HUES64 (cell line): ENCODE measurements at regions not wholly inside any gene's neighbourhood (a gene's known extent, or its start where the extent isn't known, plus 50 kb on each side); places are given as distances from the start of the nearest gene placed in this dataset.

Source experiments
- H3K27ac ChIP-seq: 2 replicates; pipeline ENCODE4 v1.7.0; 2013; ENCODE audit warnings: low read depth, low read length, inconsistent platforms
- H3K27me3 ChIP-seq: 2 replicates; pipeline ENCODE4 v1.6.1; 2013; ENCODE audit warnings: mild to moderate bottlenecking, low read length; ENCODE audit not compliant: insufficient read depth
- H3K36me3 ChIP-seq: 2 replicates; pipeline ENCODE4 v1.6.1; 2013; ENCODE audit warnings: mild to moderate bottlenecking, low read length; ENCODE audit not compliant: insufficient read depth
- H3K4me1 ChIP-seq: 2 replicates; pipeline ENCODE4 v1.6.1; 2013; ENCODE audit warnings: mild to moderate bottlenecking, low read length, moderate library complexity; ENCODE audit not compliant: insufficient read depth
- H3K4me3 ChIP-seq: 2 replicates; pipeline ENCODE4 v1.5.1; 2013; ENCODE audit warnings: mild to moderate bottlenecking, low read length, moderate library complexity
- H3K9ac ChIP-seq: 2 replicates; pipeline ENCODE4 v1.6.1; 2013; ENCODE audit warnings: mild to moderate bottlenecking, low read depth, low read length
- H3K9me3 ChIP-seq: 2 replicates; pipeline ENCODE4 v1.6.1; 2013; ENCODE audit warnings: low read depth, low read length; ENCODE audit not compliant: insufficient read depth
- WGBS: fragments of 150-250, 120-280 bp; methylation state at CpG from one replicate; pipeline ENCODE4 v1.1.7; 2013; ENCODE audit warnings: missing lambda C conversion rate; 5-methylcytosine and 5-hydroxymethylcytosine counted together

- Histone ChIP-seq H3K9ac (no peak overlapping the region), H3K36me3 (no peaks in the 10 kb centered on the region), H3K4me3 (no peak overlapping the region), H3K27me3 (no peaks in the 10 kb centered on the region), H3K9me3 (no peaks in the 10 kb centered on the region), H3K4me1 (no peaks in the 10 kb centered on the region), H3K27ac (no peak overlapping the region)
- WGBS = 96% methylated on average over 2 of the region's 2 CpGs
These were observed 433.7 kb upstream of the RGS17 start for GRCh38 chr6:153564803-153565202.

GRCh38 chr6:153563001-153563400 lies 431.9 kb upstream of the RGS17 start:
- no peak overlapping the region for H3K27ac ChIP-seq

GRCh38 chr6:153553627-153554026 lies 422.5 kb upstream of the RGS17 start:
- 83% methylated on average over 1 of the region's 1 CpG for WGBS
- no peak overlapping the region for H3K27ac ChIP-seq
- H3K9me3 ChIP-seq = no peaks in the 10 kb centered on the region
- no peaks in the 10 kb centered on the region for H3K36me3 ChIP-seq
- H3K4me3 ChIP-seq = no peak overlapping the region
- H3K27me3 ChIP-seq = no peaks in the 10 kb centered on the region
- no peaks in the 10 kb centered on the region for H3K4me1 ChIP-seq
- H3K9ac ChIP-seq = no peak overlapping the region

More at GRCh38 chr6:153563001-153563400, 431.9 kb upstream of the RGS17 start:
- no peaks in the 10 kb centered on the region for H3K27me3 ChIP-seq
- no peaks in the 10 kb centered on the region for H3K36me3 ChIP-seq
- WGBS = 98% methylated on average over 5 of the region's 5 CpGs
- H3K9ac ChIP-seq = no peak overlapping the region
- H3K4me1 ChIP-seq = no peaks in the 10 kb centered on the region
- H3K4me3 ChIP-seq = no peak overlapping the region
- no peaks in the 10 kb centered on the region for H3K9me3 ChIP-seq

- H3K9me3 ChIP-seq = peaks cover 5% of the 10 kb centered on the region; the same call in 1 of the 2 replicates
- H3K9ac ChIP-seq = no peak overlapping the region
- no peaks in the 10 kb centered on the region for H3K36me3 ChIP-seq
- 97% methylated on average over 2 of the region's 2 CpGs for WGBS
- no peaks in the 10 kb centered on the region for H3K4me1 ChIP-seq
- H3K4me3 ChIP-seq = no peak overlapping the region
- no peaks in the 10 kb centered on the region for H3K27me3 ChIP-seq
- H3K27ac ChIP-seq = no peak overlapping the region
These were observed 408.5 kb upstream of the RGS17 start for GRCh38 chr6:153539602-153540001.

GRCh38 chr6:153538491-153538890 lies 407.4 kb upstream of the RGS17 start:
- no peaks in the 10 kb centered on the region for H3K4me1 ChIP-seq
- H3K36me3 ChIP-seq = no peaks in the 10 kb centered on the region
- H3K9me3 ChIP-seq = no peaks in the 10 kb centered on the region
- no peak overlapping the region for H3K27ac ChIP-seq
- H3K4me3 ChIP-seq = no peak overlapping the region
- no CpG with 5 or more reads among the region's 1 CpG for WGBS
- no peak overlapping the region for H3K9ac ChIP-seq
- no peaks in the 10 kb centered on the region for H3K27me3 ChIP-seq

- no peak overlapping the region for H3K9ac ChIP-seq
- H3K9me3 ChIP-seq = no peaks in the 10 kb centered on the region
- no peaks in the 10 kb centered on the region for H3K36me3 ChIP-seq
- H3K4me1 ChIP-seq = no peaks in the 10 kb centered on the region
- 86% methylated on average over 1 of the region's 1 CpG for WGBS
- H3K27me3 ChIP-seq = no peaks in the 10 kb centered on the region
- H3K4me3 ChIP-seq = no peak overlapping the region
- no peak overlapping the region for H3K27ac ChIP-seq
These were observed 406.3 kb upstream of the RGS17 start for GRCh38 chr6:153537422-153537821.

- no peaks in the 10 kb centered on the region for H3K4me1 ChIP-seq
- no peak overlapping the region for H3K4me3 ChIP-seq
- no peak overlapping the region for H3K9ac ChIP-seq
- 97% methylated on average over 3 of the region's 3 CpGs for WGBS
- no peaks in the 10 kb centered on the region for H3K27me3 ChIP-seq
- no peaks in the 10 kb centered on the region for H3K36me3 ChIP-seq
- no peaks in the 10 kb centered on the region for H3K9me3 ChIP-seq
- H3K27ac ChIP-seq = no peak overlapping the region
These were observed 395.4 kb upstream of the RGS17 start for GRCh38 chr6:153526479-153526878.

GRCh38 chr6:153525998-153526397 lies 394.9 kb upstream of the RGS17 start:
- Histone ChIP-seq H3K36me3 (no peaks in the 10 kb centered on the region), H3K4me1 (no peaks in the 10 kb centered on the region), H3K27ac (no peak overlapping the region), H3K27me3 (no peaks in the 10 kb centered on the region), H3K9ac (no peak overlapping the region), H3K9me3 (no peaks in the 10 kb centered on the region), H3K4me3 (no peak overlapping the region)
- 100% methylated on average over 1 of the region's 1 CpG for WGBS

- Histone ChIP-seq H3K4me1 (no peaks in the 10 kb centered on the region), H3K27me3 (no peaks in the 10 kb centered on the region), H3K9me3 (no peaks in the 10 kb centered on the region), H3K36me3 (no peaks in the 10 kb centered on the region), H3K27ac (no peak overlapping the region), H3K4me3 (no peak overlapping the region), H3K9ac (no peak overlapping the region)
These were observed 392.3 kb upstream of the RGS17 start for GRCh38 chr6:153523390-153523789.

GRCh38 chr6:153511896-153512496 lies 380.9 kb upstream of the RGS17 start:
- Histone ChIP-seq H3K4me1 (no peaks in the 10 kb centered on the region), H3K9ac (no peak overlapping the region), H3K4me3 (no peak overlapping the region), H3K36me3 (no peaks in the 10 kb centered on the region), H3K27ac (no peak overlapping the region), H3K9me3 (no peaks in the 10 kb centered on the region), H3K27me3 (no peaks in the 10 kb centered on the region)
- WGBS = 73% methylated on average over 1 of the region's 2 CpGs

GRCh38 chr6:153503810-153504209 lies 372.7 kb upstream of the RGS17 start:
- H3K9me3 ChIP-seq = no peaks in the 10 kb centered on the region
- H3K36me3 ChIP-seq = no peaks in the 10 kb centered on the region
- H3K27me3 ChIP-seq = no peaks in the 10 kb centered on the region
- H3K4me1 ChIP-seq = no peaks in the 10 kb centered on the region
- H3K4me3 ChIP-seq = no peak overlapping the region
- 91% methylated on average over 3 of the region's 4 CpGs for WGBS
- H3K27ac ChIP-seq = no peak overlapping the region
- H3K9ac ChIP-seq = no peak overlapping the region

- Histone ChIP-seq H3K4me3 (no peak overlapping the region), H3K9me3 (no peaks in the 10 kb centered on the region; the same call in 1 of the 2 replicates), H3K27me3 (no peaks in the 10 kb centered on the region), H3K27ac (no peak overlapping the region), H3K36me3 (no peaks in the 10 kb centered on the region), H3K9ac (no peak overlapping the region), H3K4me1 (no peaks in the 10 kb centered on the region)
- 96% methylated on average over 2 of the region's 2 CpGs for WGBS
These were observed 362.4 kb upstream of the RGS17 start for GRCh38 chr6:153493501-153493900.
